Fibroblast of mammary gland (primary cell): ENCODE measurements at regions not wholly inside any gene's neighbourhood (a gene's known extent, or its start where the extent isn't known, plus 50 kb on each side); places are given as distances from the start of the nearest gene placed in this dataset.

ENCODE experiments used
- DNase-seq: peaks from one replicate; pipeline ENCODE4 v3.0.0-alpha.2; 2010; ENCODE audit warnings: low read depth
- H3K4me3 ChIP-seq: 2 replicates; pipeline ENCODE4 v1.5.1; 2011; ENCODE audit warnings: low read depth, mild to moderate bottlenecking, low read length, moderate library complexity; ENCODE audit not compliant: control insufficient read depth
- CTCF ChIP-seq: conservative IDR thresholded peaks from 2 replicates; pipeline ENCODE4 v1.5.1; 2011; ENCODE audit warnings: low read depth, low read length, inconsistent platforms; ENCODE audit not compliant: control insufficient read depth, insufficient read depth

- TF ChIP-seq CTCF, result no peak
- no peak overlapping the region for H3K4me3 ChIP-seq
- no peak for DNase-seq
Observed at GRCh38 chr6:147078106-147078505, 126.1 kb upstream of the STXBP5 start.

GRCh38 chr6:147078602-147079001, 125.6 kb upstream of the STXBP5 start:
- DNase-seq, result peak; percentile 52
- TF ChIP-seq CTCF, result no peak
- H3K4me3 ChIP-seq, result no peak overlapping the region

- DNase-seq, result no peak
- TF ChIP-seq CTCF, result no peak
- H3K4me3 ChIP-seq, result no peak overlapping the region
Observed at GRCh38 chr6:147080225-147080624, 124.0 kb upstream of the STXBP5 start.

- no peak for DNase-seq
- no peak for TF ChIP-seq CTCF
- no peak overlapping the region for H3K4me3 ChIP-seq
Observed at GRCh38 chr6:147081076-147081609, 123.1 kb upstream of the STXBP5 start.

GRCh38 chr6:147087641-147088040, 116.6 kb upstream of the STXBP5 start:
- no peak for TF ChIP-seq CTCF
- no peak overlapping the region for H3K4me3 ChIP-seq
- no peak for DNase-seq

GRCh38 chr6:147088861-147089260, 115.4 kb upstream of the STXBP5 start:
- no peak for TF ChIP-seq CTCF
- DNase-seq, result no peak
- H3K4me3 ChIP-seq, result no peak overlapping the region

- TF ChIP-seq CTCF, result no peak
- peak; percentile 50 for DNase-seq
- H3K4me3 ChIP-seq, result no peak overlapping the region
Observed at GRCh38 chr6:147095316-147095715, 108.9 kb upstream of the STXBP5 start.
